ENCODE measurements at regions not wholly inside any gene's neighbourhood (a gene's known extent, or its start where the extent isn't known, plus 50 kb on each side); places are given as distances from the start of the nearest gene placed in this dataset.

GRCh38 chr17:68753985-68754769 is 153.0 kb upstream of the FAM20A start:
- no peak overlapping the region for H3K27ac ChIP-seq
- TF ChIP-seq CTCF (conservative IDR thresholded peaks at IDR 0.05): no peak

GRCh38 chr17:68750208-68750562 is 149.0 kb upstream of the FAM20A start:
- TF ChIP-seq CTCF (conservative IDR thresholded peaks at IDR 0.05): no peak
- H3K27ac ChIP-seq: no peak overlapping the region

GRCh38 chr17:68749349-68750207 is 148.4 kb upstream of the FAM20A start:
- no peak overlapping the region for H3K27ac ChIP-seq
- TF ChIP-seq CTCF (conservative IDR thresholded peaks at IDR 0.05): no peak

- no peak overlapping the region for H3K27ac ChIP-seq
- no peak for TF ChIP-seq CTCF (conservative IDR thresholded peaks at IDR 0.05)
Measured at GRCh38 chr17:68748381-68748780, 147.2 kb upstream of the FAM20A start.

- no peak; the same call in 1 of the 2 replicates for TF ChIP-seq CTCF (conservative IDR thresholded peaks at IDR 0.05)
- no peak overlapping the region for H3K27ac ChIP-seq
Measured at GRCh38 chr17:68740555-68741447, 139.6 kb upstream of the FAM20A start.

GRCh38 chr17:68737761-68738443 is 136.7 kb upstream of the FAM20A start:
- TF ChIP-seq CTCF (conservative IDR thresholded peaks at IDR 0.05): no peak
- no peak overlapping the region for H3K27ac ChIP-seq
